ENCODE measurements at regions not wholly inside any gene's neighbourhood (a gene's known extent, or its start where the extent isn't known, plus 50 kb on each side); places are given as distances from the start of the nearest gene placed in this dataset.

DNA sequence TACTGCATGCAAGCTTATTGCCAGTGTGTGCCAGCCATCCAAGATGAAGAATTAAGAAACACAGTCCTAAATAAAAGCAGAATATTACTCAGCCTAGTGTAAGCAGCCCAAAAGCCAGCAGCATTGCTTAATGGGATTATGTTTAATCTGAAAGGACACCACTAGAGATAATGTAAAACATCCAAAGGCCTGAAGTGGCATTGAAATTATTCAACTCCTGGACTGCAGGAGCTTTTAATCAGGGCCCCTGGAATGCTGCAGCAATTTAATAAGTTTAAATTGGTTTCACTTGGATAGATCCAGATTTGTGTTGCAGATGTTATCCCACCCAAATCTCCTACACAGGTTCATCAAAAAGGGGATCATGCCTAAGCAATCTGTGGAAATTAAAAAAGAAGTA, 193.0 kb downstream of the C12orf50 start:
- no peaks in the 10 kb centered on the region for H3K9me2 ChIP-seq (ENCODE audit: insufficient read depth)

GRCh38 chr12:87828382-87828973, 200.7 kb downstream of the C12orf50 start:
- no peaks in the 10 kb centered on the region for H3K9me2 ChIP-seq (ENCODE audit: insufficient read depth)
- no peak overlapping the region for H3K27ac ChIP-seq
- no peak for DNase-seq
- H3F3A ChIP-seq (ENCODE audit: insufficient read depth): 0 out of 2 replicates have a peak, but pooled peaks cover 9% of the 10 kb centered on the region
- H3K9ac ChIP-seq: no peak overlapping the region
- H3K36me3 ChIP-seq (ENCODE audit: low read depth): no peaks in the 10 kb centered on the region
- no peak for TF ChIP-seq EZH2 (IDR thresholded peaks at IDR 0.05; ENCODE audit: insufficient read depth, poor library complexity, severe bottlenecking)
- TF ChIP-seq EZH2phosphoT487 (IDR thresholded peaks at IDR 0.05; ENCODE audit: insufficient read depth, low read depth): no peak
- no peak overlapping the region for H2AFZ ChIP-seq
- in situ Hi-C loops (cut with MboI): no loop called here
- H3K4me1 ChIP-seq (ENCODE audit: insufficient read depth): no peaks in the 10 kb centered on the region
- H3K9me3 ChIP-seq (ENCODE audit: low read depth): no peaks in the 10 kb centered on the region
- H3K79me2 ChIP-seq (ENCODE audit: insufficient read depth): no peaks in the 10 kb centered on the region
- no peak overlapping the region for H3K4me3 ChIP-seq
- no peaks in the 10 kb centered on the region for H3K27me3 ChIP-seq (replicated peaks; ENCODE audit: insufficient read depth)
- 78 to 81% methylated on average over 6 of the region's 6 CpGs for WGBS, 2 experiments (ENCODE audit: low coverage in 1 of 2, low lambda C conversion rate in 2 of 2, missing lambda C conversion rate in 2 of 2)
- H4K20me1 ChIP-seq (ENCODE audit: insufficient read depth): no peaks in the 10 kb centered on the region
- no peak overlapping the region for H3K4me2 ChIP-seq (ENCODE audit: unreplicated experiment)

More for the DNA sequence above, 193.0 kb downstream of the C12orf50 start:
- Histone ChIP-seq H4K20me1 (ENCODE audit: insufficient read depth) (no peaks in the 10 kb centered on the region), H3K4me2 (ENCODE audit: unreplicated experiment) (no peak overlapping the region), H2AFZ (no peak overlapping the region), H3K9ac (no peak overlapping the region), H3K27ac (no peak overlapping the region), H3F3A (ENCODE audit: insufficient read depth) (no peaks in the 10 kb centered on the region), H3K27me3 (replicated peaks; ENCODE audit: insufficient read depth) (no peaks in the 10 kb centered on the region), H3K79me2 (ENCODE audit: insufficient read depth) (no peaks in the 10 kb centered on the region), H3K4me1 (ENCODE audit: insufficient read depth) (no peaks in the 10 kb centered on the region), H3K36me3 (ENCODE audit: low read depth) (no peaks in the 10 kb centered on the region), H3K4me3 (no peak overlapping the region), H3K9me3 (ENCODE audit: low read depth) (no peaks in the 10 kb centered on the region)
- TF ChIP-seq EZH2phosphoT487 (IDR thresholded peaks at IDR 0.05; ENCODE audit: insufficient read depth, low read depth) (no peak), EZH2 (IDR thresholded peaks at IDR 0.05; ENCODE audit: insufficient read depth, poor library complexity, severe bottlenecking) (no peak)
- in situ Hi-C loops (cut with MboI): no loop called here
- DNase-seq: no peak

GRCh38 chr12:87827638-87828264, 201.4 kb downstream of the C12orf50 start:
- no peak overlapping the region for H3K4me2 ChIP-seq (ENCODE audit: unreplicated experiment)
- no peak overlapping the region for H3K27ac ChIP-seq
- no peaks in the 10 kb centered on the region for H4K20me1 ChIP-seq (ENCODE audit: insufficient read depth)
- DNase-seq: peak; percentile 40
- H3K9me2 ChIP-seq (ENCODE audit: insufficient read depth): no peaks in the 10 kb centered on the region
- no peaks in the 10 kb centered on the region for H3K27me3 ChIP-seq (replicated peaks; ENCODE audit: insufficient read depth)
- in situ Hi-C loops (cut with MboI): no loop called here
- H2AFZ ChIP-seq: no peak overlapping the region
- no peaks in the 10 kb centered on the region for H3K36me3 ChIP-seq (ENCODE audit: low read depth)
- H3K9me3 ChIP-seq (ENCODE audit: low read depth): no peaks in the 10 kb centered on the region
- TF ChIP-seq EZH2phosphoT487 (IDR thresholded peaks at IDR 0.05; ENCODE audit: insufficient read depth, low read depth) (no peak), EZH2 (IDR thresholded peaks at IDR 0.05; ENCODE audit: insufficient read depth, poor library complexity, severe bottlenecking) (no peak)
- no peak overlapping the region for H3K4me3 ChIP-seq
- H3K4me1 ChIP-seq (ENCODE audit: insufficient read depth): no peaks in the 10 kb centered on the region
- H3K9ac ChIP-seq: no peak overlapping the region
- 0 out of 2 replicates have a peak, but pooled peaks cover 9% of the 10 kb centered on the region for H3F3A ChIP-seq (ENCODE audit: insufficient read depth)
- H3K79me2 ChIP-seq (ENCODE audit: insufficient read depth): no peaks in the 10 kb centered on the region
- WGBS, 2 experiments (ENCODE audit: low coverage in 1 of 2, low lambda C conversion rate in 2 of 2, missing lambda C conversion rate in 2 of 2): 36 to 42% methylated on average over 2 of the region's 2 CpGs

DNA sequence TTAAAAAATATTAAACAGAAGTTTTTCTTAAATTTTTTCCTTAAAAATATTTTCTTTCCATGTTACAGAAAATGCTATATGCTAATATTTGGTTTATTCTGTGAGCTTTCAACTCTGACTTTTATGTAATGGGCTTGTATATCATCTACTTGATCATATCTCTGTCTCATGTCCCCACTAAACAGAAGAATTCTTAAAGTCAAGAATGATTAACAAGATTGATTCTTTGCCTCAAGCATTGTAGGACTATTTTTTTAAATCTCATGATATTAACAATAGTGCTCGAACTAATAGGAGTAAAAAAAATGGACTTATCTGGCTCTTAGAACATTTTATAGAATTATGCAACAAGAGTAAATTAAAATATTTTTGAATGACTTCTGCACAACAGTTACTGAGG, 206.3 kb downstream of the C12orf50 start:
- Histone ChIP-seq H3K9me3 (ENCODE audit: low read depth) (no peaks in the 10 kb centered on the region), H3K79me2 (ENCODE audit: insufficient read depth) (no peaks in the 10 kb centered on the region), H3K9ac (no peak overlapping the region), H3F3A (ENCODE audit: insufficient read depth) (0 out of 2 replicates have a peak, but pooled peaks cover 9% of the 10 kb centered on the region), H3K36me3 (ENCODE audit: low read depth) (no peaks in the 10 kb centered on the region), H2AFZ (no peak overlapping the region), H3K4me3 (no peak overlapping the region), H3K9me2 (ENCODE audit: insufficient read depth) (no peaks in the 10 kb centered on the region), H4K20me1 (ENCODE audit: insufficient read depth) (no peaks in the 10 kb centered on the region), H3K4me1 (ENCODE audit: insufficient read depth) (peaks cover 6% of the 10 kb centered on the region; the same call in 1 of the 2 replicates), H3K27me3 (replicated peaks; ENCODE audit: insufficient read depth) (no peaks in the 10 kb centered on the region), H3K4me2 (ENCODE audit: unreplicated experiment) (no peak overlapping the region), H3K27ac (no peak overlapping the region)
- TF ChIP-seq EZH2 (IDR thresholded peaks at IDR 0.05; ENCODE audit: insufficient read depth, poor library complexity, severe bottlenecking): no peak
- no peak for TF ChIP-seq EZH2phosphoT487 (IDR thresholded peaks at IDR 0.05; ENCODE audit: insufficient read depth, low read depth)
- in situ Hi-C loops (cut with MboI): no loop called here
- 54 to 68% methylated on average over 1 of the region's 1 CpG for WGBS, 2 experiments (ENCODE audit: low coverage in 1 of 2, low lambda C conversion rate in 2 of 2, missing lambda C conversion rate in 2 of 2)
- DNase-seq: no peak
